CD1c-positive myeloid dendritic cell (primary cell): ENCODE measurements at regions not wholly inside any gene's neighbourhood (a gene's known extent, or its start where the extent isn't known, plus 50 kb on each side); places are given as distances from the start of the nearest gene placed in this dataset.

Experiments
- DNase-seq: peaks from one replicate; pipeline ENCODE4 v3.0.0-alpha.2; 2016; ENCODE audit errors: extremely low spot score

DNA sequence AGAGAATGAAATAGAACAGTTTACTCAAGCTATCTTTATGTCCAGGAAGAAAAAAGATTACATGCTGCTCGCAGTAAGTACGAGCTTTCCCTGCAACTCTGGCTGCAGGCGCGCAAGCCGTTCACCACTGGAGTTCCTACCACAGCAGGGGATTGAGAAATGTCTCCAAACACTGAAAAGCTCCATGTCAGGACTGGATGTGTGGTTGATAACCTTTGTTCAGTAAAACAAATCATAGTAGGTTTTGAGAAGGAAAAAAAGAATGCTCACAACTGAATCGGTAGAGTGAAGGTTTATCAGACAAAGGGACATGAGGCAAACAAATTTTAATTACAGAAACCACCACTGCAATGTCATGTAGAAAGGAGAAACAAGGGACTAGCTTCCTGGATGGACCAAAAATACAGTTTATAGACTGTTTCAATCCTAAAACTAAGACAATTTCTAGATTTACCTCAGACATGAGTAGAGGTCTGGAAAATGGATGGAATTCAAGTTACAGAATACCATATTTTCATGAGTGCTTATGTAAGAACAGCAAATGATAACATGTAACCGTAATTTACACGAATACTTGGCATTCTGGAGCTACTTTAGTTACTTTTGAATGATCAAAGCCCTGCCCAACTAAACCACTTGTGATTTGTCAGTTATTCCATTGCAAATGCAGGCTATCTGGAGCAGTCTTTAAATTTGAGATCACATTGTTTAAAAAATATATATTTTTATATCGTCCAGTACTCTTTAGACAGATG lies 471.1 kb downstream of the SHQ1 start:
- no peak for DNase-seq

- DNase-seq, result no peak
These were observed 472.8 kb downstream of the SHQ1 start for GRCh38 chr3:72375237-72376076.

DNA sequence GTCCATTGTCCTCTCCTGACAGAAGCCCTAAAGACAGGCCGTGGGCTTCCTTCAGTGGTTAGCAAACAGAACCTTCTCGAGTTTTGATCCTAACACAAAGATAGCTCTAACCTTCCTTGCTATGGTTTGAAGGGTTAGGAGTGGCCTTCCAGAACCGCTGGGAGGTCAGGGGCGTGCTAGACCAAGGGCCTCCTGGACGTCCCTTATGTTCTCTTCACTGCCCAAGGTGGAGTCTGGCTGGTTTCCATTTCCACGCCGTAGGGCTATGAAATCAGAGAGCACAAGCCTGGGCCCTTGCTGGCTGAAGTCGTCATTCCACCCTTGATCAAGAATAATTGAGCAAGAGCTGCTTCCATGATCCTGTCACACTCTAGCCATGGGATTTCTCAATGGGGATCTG lies 475.1 kb downstream of the SHQ1 start:
- DNase-seq, result no peak

DNA sequence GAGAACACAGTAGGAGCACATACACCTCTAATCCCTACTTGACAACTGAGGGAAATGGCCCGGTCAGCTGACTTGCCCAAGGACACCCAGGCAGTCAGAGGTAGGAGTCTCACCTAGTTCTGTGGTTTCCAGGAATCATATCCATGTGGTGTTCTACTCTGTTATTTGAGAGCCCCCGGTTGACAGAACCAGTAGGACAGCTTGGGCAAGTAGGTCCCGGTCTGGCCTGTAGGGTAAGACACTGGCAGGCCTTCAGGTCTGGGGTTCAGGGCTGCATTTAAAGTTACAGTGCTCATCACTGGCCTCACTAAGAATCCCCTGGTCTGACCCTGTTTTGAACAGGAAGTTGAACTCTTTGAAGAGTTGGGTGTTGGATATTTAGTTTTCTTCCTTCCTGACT lies 476.1 kb downstream of the SHQ1 start:
- DNase-seq, result no peak

DNA sequence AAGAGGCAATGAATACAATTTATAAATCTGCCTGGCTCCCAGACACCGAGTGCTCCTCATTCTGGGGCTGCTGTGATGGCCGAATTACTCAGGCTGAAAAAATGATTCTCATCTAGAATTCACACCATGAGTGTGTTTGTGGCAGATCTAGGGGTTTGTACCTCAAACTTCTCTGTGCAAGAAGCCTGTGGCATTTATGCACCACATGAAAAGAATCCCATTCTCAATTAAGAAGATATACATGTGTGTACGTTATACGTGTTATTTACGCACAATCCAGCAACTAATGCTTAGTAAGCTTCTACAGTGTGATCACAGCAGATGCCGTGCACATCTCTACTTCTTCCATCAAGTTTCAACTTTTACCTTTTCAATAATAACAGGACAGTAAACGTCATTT lies 476.8 kb downstream of the SHQ1 start:
- DNase-seq, result no peak

DNA sequence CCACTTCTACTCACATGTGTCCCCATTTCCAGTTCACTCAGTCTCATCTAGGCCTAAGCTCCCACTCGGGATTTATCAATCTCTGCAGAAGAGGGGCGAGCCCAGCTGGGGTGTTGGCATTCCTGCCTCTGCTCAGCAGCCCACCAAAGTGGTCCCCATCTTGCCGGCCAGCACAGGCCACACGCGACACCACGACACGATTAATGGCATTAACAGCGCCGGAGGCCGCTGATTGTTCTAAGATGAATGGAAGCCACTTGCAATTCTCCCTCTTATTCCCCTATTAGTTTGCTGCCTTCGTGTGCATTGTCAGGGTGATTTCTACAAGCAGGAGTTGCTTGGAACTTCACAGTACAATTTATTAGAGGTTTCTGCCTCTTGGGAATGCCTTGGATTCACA lies 477.3 kb downstream of the SHQ1 start:
- DNase-seq, result no peak

DNA sequence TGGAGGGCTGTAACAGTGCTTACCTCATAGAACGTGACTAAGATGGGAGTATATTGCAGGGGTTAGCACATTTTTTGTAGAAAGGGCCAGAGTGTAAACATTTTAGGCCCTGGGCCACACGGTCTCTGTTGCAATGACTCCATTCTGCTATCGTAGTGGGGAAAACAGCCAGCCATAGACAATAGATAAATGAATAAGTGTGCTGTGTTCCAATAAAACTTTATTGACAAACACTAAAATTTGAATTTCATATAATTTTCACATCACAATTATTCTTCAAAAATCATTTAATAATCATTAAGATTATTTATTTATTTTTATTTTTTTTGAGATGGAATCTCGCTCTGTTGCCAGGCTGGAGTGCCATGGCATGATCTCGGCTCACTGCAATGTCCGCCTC lies 478.6 kb downstream of the SHQ1 start:
- DNase-seq, result no peak

DNA sequence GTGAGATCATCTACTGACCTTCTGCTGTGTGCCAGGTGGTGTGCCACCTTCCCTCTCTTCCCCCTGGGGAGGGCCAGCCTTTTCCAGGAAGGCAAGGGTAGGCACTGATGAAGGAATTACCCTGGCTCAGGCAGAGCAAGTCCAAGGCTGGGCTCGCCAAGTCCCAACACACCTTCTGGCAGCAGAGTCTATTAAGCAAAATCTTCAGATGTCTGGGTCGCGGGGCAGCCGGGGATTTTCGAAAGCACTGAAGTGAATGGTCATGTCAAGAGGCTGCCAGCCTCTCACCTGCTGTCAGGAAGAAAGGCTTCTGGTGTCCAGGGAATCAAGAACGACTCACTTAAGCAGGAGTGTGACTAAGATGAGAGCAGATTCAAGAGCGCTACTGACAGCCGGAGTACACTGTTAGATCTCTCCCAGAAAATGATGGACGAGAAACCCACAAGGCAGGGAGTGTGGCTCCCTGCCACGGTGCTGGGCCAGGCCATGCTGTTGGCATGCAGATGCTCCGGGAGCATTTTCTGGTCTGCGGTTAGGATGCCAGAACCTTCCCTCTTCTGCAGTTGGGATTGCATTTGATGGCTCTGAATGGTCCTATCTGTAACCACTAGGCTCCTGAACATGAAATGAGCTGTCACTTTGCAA lies 479.8 kb downstream of the SHQ1 start:
- no peak for DNase-seq

DNA sequence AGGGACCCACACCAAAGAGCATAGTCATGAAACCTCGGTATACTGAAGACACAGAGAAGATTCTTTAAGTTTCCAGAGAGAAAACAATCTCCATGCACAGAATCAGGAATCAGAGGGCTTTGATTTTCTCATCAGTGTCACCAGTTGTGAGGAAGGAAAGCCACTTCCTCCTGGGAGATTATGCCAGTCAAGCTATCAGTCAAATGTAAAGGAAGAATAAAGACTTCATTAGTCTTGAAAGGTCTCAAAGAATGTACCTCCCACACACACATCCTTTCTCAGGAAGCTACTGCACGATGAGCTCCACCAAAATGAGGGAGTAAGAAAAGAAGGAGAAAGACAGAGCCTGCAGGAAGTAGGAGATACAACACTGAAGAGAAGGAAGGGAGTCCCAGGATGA lies 486.3 kb downstream of the SHQ1 start:
- DNase-seq, result peak; percentile 26

DNA sequence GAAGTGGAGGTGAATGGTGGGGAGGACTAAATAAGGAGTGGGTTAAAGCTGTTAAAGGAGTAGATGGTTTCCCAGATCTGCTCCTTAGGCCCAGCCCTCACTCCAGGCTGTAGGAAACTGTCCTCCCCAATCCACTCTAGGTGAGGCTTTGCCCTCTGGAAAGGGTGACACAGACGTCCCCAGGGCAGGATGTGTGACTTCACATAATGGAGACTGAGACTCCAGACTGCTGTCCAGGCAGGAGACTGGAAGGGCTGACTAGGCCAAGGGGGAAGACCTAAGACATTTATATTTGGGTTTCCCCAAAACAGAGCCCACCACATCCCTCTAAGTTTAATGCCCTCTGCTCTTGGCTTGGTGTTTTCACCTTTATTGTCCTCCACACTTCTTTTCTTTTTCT lies 488.5 kb downstream of the SHQ1 start:
- DNase-seq, result no peak

DNA sequence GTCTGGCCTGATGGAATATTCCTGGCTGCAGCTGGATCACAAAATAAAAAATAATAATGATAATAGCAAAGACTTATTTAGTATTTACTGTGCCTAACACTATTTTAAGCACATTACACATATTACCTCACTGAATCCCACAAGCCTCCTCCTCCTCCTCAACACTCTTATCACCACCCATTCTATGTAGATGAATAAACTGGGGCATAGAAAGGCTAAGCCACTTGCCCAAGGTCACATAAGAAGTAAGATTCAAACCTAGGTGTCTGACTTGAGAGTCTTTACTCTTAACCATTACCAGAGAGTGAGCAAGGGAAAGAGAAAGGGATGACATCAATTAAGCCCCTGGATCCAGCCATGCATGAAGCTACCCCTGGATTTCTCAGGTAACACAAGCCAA lies 493.1 kb downstream of the SHQ1 start:
- DNase-seq, result no peak

DNA sequence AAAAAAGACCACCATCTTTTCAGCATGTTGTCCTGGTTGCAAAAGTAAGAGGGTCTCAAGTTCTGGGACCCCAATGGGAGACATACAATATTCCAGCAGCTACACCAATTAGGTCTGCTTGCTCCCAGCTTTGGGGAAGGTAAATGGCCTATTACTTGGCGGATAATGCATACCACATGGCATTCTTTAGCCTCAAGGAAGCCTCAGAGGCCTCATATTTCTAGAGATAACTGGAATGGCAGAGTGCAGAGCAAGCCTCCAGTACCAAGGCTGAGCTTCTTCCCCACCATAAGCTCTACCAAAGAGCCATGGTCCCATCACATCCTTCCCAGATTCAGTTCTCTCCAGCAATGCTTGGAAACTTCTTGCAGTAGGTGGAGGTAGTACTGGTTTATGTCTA lies 493.8 kb downstream of the SHQ1 start:
- no peak for DNase-seq

DNA sequence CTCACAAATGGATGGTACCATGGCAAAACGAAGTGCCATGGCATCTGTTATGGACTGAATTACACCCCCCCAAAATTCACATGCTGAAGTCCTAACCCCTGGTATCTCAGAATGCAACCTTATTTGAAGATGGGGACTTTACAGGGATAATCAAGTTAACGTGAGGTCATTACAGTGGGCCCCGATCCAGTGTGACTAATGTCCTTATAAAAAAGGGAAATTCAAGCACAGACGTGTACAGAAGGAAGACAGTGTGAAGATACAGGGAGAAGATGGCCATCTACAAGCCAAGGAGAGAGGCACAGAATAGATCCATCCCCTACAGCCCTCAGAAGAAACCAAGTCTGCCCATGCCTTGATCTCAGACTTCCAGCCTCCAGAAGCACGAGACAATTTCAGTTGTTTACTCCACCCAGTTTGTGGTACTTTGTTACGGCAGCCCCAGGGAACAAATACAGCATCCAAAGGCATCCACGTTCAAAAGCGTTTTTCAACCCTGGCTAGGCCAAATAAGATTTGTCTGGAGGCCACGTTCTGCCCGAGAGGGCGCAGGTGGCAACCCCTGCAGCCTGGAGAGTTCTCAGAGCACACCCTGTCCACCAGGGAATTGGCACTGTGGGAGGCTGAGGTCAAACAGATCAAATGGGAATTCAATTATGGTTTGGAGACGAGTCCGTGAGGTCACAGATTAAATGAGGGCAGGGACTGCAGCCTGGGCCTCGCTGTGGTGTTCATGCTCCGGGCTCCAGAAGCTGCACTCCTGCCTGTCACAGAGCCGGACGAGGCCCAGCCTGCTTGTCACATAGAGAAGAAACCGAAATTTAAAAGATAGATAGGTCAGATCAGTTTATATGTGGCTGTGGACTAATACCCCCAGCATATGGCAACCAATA lies 494.8 kb downstream of the SHQ1 start:
- DNase-seq, result no peak

DNA sequence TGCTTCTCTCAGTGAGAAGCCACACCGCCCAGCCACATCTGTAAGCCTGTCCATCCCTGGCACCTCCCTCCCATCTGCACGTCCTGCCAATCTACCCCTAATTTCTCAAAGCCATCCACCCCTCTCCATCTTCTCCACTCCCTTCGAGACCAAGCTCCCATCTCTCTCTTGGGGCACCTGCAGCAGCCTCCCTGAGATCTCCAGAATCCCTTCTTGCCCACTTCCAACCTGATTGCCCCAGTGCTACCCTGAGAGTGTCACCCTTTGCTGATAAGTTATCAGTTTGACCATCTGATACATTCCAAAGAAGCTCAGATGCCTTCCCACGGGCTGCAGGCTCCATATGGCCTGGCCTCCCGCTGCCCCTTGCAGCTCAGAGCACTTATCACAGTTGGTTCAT lies 496.1 kb downstream of the SHQ1 start:
- DNase-seq, result no peak

GRCh38 chr3:72351536-72351935 lies 496.7 kb downstream of the SHQ1 start:
- DNase-seq, result no peak

GRCh38 chr3:72350761-72351505 lies 497.3 kb downstream of the SHQ1 start:
- DNase-seq, result no peak

- no peak for DNase-seq
These were observed 499.9 kb downstream of the SHQ1 start for GRCh38 chr3:72348357-72348756.

GRCh38 chr3:72347819-72348319 lies 500.4 kb downstream of the SHQ1 start:
- peak; percentile 75 for DNase-seq

DNA sequence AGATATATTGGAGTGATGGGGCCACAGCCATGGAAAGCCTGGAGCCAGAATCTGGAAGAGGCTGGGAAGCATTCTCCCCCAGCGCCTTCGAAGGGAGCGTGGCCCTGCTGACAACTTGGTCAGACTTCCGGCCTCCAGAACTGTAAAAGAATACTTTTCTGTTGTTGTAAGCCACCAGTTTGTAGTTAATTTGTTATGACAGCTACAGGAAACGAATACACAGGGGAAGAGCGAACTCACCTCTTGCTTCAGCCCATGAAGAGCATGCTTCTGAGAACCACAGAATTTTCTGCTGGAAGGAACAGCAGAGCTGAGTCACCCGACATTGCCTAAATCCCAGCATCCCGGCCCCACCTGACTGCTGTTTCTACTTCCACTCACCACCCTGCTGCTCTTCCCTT lies 501.7 kb downstream of the SHQ1 start:
- DNase-seq, result peak; percentile 58

- DNase-seq, result no peak
These were observed 502.3 kb downstream of the SHQ1 start for GRCh38 chr3:72345980-72346379.
